ENCODE measurements at regions not wholly inside any gene's neighbourhood (a gene's known extent, or its start where the extent isn't known, plus 50 kb on each side); places are given as distances from the start of the nearest gene placed in this dataset.
"Not testable (repeated sequence)": the region's sequence is repeated elsewhere in the genome, so short reads cannot be mapped to it uniquely, and the experiment has no call there.

DNA sequence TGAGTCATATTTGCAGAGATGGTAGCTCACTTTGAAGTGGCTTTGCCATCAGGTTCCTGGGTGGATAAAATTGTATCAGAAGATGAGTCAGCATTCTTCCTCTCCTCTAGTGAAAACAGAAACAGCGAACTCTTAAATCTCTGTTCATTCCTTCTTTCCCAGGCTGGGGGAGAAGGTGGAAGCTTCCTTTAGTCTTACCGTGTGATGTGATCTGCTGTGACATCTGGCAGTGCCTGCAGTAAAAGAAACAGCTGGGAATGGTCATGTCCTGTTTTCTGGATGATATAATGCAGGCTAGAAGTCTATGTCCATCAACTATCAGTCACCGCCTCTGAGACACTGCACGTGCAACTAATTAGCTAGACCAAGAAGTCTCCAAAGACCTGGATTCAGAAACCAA, 171.6 kb downstream of the VAPA start:
- no peak for DNase-seq (ENCODE audit: low read depth in 2 of 2)

DNA sequence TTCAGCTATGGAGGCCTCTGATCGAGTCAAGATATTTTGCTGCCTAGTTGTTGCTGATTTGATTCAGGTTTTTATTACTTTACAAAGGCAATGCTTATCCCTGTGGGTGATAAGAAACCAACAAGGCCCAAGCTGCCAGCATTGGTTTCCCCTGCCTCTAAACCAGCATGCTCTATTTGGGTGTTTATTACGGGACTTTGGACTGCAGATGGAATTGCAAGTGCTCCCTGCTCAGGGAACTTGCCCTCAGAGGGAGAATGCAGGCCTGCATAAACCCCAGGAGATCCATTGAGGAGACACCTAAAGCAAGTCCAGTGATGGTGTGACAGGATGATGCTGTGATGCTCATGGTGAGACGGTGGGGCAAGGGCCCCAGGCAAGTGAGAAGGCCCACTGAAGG, 172.1 kb downstream of the VAPA start:
- no peak for DNase-seq (ENCODE audit: low read depth in 2 of 2)

DNA sequence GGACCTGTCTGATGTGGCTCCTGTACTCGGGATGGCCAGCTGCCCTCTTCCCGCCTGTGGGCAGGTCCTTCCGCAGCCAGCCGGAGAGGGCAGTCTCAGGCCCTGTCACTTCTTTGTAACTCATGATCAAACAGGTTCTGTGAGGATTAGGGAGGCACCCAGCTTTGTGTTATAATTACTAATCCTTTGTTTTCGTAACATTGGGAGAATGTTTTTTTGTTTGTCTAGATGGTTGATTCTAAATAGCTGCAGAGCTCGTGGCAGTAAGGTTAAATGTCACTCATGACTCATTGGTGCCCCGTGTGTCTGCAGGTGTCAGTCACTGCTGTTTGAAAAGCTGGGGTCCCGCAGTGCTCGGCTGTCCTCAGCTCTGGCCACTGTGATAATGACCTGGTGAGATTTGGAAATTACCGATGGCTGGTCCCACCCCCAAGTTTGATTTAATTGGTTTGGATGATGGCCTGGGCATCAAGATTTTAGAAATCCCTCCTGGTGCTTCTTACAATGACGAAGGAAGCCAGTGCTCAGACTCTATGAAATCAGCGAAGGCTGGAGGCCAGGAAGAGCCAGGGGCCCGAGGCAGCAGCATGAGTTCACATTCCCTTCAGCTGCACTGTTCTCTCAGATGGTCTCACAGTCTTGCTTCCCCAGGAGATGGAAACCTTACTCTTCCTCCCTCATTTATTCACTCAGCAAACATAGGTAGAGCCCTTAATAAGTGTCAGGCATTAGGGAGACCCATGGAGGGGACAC, 172.8 kb downstream of the VAPA start:
- DNase-seq (ENCODE audit: low read depth in 2 of 2): no peak

DNA sequence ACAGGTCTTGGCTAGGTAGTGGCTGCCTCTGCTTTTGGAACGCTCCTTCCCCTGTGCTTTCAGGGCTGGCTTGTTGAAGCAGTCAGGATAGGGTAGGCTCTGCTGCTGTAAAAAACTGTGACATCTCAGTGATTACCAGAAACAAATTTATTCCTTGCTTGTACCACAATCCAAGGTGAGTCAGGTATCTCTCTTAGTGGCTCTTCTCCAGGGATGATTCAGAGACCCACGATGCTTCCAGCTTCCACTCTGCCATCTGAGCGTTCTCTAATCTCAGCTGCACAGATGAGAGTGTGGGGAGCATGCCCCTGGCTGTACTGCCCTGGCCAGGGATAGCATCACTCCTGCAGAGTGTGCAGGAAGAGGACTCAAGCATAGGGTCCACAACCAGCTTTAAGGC, 174.9 kb downstream of the VAPA start:
- no peak for DNase-seq (ENCODE audit: low read depth in 2 of 2)

DNA sequence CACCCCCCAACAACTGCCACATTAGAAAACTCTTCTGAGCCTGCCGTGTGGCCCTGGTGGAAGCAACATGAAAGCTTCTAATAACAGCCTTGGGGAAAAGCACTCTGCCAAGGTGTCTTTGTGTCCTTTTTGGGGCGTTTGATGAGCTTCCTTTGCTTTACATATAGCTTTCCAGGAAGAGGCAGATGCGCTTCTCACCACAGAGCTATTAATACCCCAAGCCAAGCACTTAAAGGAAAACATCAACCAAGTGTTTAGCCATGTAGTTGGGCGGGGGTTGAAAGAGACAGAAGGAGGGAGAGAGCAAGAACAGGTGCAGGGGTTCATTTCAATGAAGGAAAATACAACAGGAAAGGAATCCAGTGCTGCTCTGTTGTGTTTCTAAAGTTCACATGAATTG, 176.1 kb downstream of the VAPA start:
- DNase-seq (ENCODE audit: low read depth in 2 of 2): no peak

DNA sequence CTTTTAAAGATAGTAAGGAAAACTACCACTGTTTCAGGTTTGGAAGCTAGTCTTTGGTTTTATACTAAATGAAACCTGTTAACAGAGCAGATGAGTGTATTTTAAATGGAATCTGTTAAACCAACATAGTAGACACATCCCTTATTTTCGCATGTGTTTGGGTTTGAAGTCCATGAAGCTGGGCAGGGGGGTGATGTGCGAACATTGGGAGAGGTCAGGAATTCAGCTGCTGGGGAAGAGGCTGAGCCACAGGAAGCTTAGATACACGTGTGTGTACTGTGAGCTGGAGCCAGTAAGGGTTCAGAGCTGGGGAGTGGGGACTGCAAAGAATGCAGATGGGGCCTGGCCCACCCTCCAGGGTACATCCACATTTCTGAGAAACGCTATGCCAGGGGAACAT, 176.9 kb downstream of the VAPA start:
- DNase-seq (ENCODE audit: low read depth in 2 of 2): no peak

DNA sequence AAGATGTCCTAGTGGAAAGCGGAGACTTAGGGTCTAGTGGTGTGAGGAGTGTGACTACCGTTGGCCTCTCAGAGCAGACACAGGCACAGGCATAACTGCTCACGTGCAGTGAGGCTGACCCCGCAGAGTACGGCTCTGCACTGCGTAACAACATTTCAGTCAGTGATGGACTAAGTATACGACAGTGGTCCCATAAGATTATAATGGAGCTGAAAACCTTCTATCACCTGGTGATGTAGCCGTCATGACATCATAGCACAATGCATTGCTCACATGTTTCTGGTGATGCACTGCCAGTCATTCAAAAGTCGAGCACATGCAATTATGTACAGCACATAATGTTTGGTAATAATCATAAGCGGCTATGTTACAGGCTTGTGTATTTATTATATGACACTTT, 179.6 kb downstream of the VAPA start:
- no peak for DNase-seq (ENCODE audit: low read depth in 2 of 2)

DNA sequence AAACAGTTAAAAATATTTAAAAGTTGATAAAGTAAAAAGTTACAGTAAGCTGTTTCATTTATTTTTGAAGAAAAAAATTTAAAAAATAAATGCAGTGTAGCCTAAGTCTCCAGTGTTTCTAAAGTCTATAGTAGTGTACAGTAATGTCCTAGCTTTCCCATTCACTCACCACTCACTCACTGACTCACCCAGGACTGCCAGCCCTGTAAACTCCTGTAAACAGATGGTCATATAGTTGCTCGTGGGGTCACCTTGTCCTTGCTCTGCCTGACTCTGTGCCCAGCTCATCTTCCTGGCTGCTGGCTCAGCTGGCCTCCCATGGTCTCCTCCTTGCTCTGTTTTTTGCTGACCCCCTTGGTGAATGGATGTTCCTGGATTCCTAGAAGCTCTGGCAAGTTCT, 180.3 kb downstream of the VAPA start:
- no peak for DNase-seq (ENCODE audit: low read depth in 2 of 2)

DNA sequence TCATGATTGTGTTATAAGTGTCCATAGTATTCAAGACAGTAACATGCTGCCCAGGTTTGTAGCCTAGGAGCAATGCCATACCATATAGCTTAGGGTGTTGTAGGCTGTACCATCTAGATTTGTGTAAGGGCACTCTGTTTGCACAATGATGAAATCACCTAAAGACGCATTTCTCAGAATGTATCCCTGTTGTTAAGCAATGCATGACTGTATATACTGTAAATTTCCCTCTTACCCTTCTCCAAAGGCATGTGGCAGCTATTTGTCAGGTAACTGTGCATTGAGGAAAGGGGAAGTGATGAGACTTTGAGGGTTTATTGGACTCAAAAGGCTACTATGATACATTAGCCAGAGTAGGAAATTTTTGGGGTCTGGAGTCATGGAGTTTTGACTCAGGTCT, 180.8 kb downstream of the VAPA start:
- DNase-seq (ENCODE audit: low read depth in 2 of 2): no peak

DNA sequence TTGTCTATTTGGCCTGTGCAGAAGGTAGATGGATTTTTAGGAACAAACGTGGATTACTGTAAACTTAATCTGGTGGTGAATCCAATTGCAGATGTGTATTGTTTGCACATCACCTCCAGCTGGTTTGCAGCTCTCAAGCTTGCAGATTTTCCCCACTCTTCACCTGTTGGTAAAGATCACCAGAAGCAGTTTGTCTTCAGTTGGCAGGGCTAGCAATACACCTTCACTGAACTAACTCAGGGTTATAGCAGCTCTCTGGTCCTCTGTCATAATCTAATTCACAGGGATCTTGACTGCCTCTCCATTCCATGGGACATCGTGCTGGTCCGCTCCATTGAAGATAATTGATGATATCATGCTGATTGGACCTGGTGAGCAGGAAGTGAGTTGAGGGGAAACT, 181.5 kb downstream of the VAPA start:
- no peak for DNase-seq (ENCODE audit: low read depth in 2 of 2)

DNA sequence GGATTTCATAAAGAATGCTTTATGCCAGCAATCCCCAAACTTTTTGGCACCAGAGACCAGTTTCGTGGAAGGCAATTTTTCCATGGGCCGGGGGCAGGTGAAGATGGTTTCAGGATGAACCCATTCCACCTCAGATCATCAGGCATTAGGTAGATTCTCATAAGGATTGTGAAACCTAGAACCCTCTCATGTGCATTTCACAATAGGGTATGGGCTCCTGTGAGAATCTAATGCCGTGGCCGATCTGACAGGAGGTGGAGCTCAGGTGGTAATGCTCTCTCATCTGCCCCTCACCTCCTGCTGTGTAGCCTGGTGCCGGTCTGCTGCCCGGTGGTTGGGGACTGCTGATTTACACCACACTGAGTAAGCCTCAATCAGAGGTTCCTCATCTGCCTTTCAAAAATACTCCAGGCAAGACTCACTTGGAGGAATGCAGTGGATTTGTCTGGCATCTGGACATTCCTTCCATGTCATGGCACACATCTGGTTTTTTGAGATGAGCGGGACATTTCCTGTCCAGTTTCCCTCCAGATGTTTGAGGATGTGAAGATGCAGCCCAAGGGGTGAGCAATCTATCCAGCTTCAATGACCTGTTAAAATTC, 185.8 kb downstream of the VAPA start:
- DNase-seq (ENCODE audit: low read depth in 2 of 2): no peak

DNA sequence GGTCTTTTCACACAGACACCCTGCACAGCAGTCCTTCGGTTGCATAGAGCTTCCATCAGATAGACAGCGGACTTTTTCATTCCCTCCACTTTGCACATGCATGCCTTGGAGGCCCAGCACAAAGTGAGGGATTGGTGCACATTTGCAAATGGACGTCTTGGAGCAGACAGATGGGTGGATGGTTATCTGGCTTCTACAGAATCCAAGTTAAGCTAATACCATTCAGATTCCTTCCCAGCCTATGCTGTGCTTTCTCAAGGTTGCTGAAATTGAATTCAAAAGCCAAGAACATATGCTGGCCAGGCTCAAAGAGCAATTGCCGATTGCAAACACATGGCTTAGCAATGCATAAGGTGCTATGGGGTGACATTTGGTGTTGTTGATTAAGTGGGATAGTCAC, 186.4 kb downstream of the VAPA start:
- no peak for DNase-seq (ENCODE audit: low read depth in 2 of 2)

DNA sequence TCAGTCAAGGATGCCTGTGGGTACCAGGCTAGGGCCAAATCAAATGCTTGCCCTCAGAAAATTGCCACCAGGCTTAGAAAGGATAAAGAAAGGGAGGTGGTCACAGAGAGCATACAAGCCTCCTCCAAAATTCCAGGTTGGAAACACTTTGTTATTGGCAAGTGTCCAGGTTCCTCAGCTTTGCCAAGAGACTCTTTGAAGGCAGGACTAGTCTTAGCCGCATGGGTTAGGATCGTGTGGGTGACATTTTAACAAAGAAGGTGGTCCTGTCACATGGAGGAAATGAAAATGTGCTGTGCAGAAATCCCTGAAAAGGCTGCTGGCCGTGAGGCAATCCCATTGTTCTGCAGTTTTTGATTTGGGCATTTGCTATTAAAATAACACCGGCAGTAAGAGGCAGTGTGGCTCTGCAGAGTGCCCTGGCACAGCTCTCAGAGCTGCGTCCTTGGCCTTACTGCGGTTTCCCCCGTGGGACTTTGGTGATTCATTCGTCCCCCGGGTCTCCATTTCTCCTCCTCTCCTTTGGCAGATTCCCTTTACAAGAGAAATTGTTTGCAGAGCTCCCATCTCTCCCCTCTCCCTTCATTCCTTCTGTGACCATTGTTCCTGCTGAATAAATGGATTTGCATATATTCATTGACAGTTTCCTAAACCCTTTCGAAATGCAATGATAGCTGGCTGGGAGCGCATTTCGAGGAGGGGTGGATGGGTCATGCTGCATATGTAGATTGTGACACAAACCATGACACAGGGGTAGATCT, 187.3 kb downstream of the VAPA start:
- no peak for DNase-seq (ENCODE audit: low read depth in 2 of 2)

DNA sequence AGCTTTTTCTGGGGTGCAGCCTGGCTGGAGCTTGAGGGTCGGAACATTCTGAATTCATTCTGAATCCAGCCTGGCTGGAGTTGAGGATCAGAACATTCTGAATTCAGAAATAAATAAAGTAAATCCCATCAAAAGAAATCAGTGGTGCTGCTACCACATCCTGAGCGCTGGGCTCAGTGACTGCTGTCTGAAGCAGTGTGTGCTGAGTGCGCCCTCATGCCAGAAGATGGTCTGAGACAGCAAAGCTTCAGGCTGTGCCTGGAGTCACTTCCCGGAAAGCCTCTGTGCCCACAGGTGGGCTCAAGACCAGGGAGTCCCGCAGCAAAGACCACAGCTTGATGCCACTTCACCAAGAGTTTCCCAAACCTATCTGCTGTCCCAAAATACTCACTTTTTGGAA, 187.9 kb downstream of the VAPA start:
- DNase-seq (ENCODE audit: low read depth in 2 of 2): no peak

DNA sequence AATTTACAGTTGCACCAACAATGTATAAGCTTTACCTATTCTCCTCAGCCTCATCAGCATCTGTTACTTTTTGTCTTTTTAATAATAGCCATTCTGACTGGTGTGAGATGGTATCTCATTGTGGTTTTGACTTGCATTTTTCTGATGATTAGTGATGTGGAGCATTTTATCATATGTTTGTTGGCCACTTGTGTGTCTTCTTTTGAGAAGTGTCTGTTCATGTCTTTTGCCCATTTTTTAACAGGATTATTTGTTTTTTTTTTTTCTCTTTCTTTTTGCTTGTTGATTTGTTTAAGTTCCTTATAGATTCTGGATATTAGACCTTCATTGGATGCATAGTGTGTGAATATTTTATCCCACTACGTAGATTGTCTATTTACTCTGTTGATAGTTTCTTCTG, 191.3 kb downstream of the VAPA start:
- not testable (repeated sequence) for DNase-seq (ENCODE audit: low read depth in 2 of 2)

DNA sequence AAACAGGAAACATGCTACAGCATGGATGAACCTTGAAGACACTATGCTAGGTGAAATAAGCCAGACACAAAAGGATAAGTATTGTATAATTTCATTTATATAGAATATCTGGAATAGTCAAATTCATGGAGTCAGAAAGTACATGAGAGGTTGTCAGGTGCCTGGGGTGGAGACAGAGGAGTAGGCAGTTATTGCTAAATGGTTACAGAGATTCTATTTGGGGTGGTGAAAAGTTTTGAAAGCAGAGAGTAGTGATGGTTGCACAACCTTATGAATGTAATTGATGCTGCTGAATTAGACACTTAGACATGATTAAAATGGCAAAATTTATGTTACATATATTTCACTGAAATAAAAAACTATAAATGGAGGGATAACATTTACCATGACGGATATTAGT, 197.4 kb downstream of the VAPA start:
- DNase-seq (ENCODE audit: low read depth in 2 of 2): no peak

DNA sequence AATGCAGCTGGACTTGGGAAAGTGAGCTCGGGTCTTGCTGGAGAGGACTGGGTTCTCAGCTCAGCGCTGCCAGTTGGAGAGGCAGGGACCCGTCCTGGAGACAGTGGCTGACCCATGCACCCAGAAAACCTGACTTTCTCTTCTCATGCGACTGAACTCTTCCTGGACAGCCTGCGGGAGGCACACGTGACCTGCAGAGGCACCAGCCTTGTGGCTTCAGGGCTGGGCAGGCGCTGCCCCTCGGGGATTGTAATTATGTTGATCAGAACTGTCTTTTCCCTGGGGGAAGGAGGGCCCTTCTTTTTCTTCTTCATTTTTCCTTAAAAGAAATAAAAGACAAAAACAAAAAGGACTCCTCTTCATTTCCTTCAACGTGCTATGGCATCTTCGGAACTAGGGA, 198.1 kb downstream of the VAPA start:
- no peak for DNase-seq (ENCODE audit: low read depth in 2 of 2)

DNA sequence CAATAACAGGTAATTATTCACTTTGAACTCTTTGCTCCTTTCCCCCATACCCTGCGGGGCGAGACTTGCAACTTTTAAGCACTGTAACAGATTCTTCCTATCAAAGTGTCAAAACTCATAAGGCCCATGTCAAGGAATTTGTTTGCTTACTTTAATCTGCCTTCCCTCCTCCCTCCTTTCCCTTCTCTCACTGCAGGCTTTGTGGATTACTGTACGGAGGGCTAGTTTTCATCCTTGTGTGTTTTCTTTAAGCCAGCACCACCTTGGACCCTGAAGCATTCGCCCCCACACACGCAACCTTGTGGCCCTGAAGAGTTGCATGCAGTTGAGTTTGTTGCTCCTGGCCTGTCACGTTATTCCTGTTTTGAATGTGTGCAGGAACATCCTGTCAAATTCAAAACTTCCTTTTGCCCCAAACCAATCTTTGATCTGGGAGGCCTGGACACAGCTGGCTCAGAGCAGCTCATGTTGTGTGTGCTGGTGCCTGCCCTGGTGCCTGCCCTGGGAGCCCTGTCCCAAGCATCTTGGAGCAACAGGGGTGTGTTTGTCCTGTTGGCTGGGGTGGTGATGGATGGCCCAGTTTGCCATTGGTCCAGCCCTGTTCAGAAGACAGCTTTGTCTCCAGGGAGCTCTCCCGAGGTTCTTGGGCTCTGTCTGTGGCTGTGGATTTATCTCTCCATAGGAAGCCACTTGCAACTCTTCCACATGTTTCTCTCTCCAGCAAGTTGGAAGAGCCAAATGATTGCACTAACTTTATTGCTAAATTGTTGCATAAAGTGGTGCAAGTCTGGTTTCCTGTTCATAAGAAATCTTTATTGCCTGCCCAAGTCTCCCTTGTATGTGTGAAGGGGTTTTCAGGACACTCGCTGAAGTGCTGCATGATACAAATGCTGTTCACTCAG, 199.6 kb downstream of the VAPA start:
- DNase-seq (ENCODE audit: low read depth in 2 of 2): no peak

DNA sequence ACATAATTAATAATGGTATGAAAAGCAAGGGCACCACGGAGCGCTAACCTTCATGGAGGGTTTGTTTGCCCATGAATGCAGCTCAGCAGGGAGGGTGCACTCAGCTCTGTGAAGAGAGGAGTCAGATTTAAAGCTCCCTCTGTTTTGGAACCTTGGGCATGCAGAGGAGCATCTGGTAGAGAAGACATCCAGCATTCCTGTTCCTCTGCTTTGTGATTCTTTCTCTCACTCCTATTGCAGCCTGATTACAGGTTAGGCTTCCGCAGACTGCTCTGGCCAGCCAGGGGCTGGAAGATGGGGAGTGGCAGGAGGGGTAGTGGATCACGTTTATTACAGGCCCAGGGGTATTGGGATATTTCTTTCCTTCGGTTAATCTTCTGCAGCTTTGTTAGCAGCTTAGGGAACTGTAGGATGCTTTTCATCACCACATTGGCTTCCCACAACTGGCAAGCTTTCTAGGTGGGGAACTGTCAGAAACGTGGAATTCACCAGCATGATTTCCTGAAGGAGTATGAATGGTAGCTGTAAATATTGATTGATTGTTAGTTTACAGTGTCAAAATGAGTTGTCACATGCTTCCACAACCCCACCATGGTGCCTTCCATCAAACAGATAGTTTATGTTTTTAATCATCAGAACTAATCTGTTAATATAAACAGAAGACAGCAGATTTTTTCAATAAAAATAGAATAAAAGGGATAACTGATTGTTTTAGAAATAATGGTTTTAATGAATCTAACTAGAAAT, 201.1 kb downstream of the VAPA start:
- no peak for DNase-seq (ENCODE audit: low read depth in 2 of 2)

DNA sequence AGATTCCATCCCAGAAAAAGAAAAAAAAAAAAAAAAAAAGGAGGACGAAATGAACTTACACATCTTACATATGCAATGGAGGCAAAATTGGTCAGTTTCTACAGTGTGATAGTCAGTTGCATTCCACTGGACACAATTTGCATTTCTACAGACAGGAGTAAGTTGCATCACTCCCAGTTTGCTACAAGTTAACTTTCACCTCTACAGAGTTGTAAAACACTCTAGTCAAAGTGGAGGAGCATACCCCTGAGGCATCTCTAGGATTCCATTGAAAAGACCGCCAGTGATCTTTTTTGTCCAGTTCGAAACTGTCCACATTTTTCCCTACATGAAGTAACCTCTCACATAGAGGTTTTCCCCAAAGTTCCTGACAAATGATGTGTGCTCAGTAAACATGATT, 202.8 kb downstream of the VAPA start:
- DNase-seq (ENCODE audit: low read depth in 2 of 2): no peak

DNA sequence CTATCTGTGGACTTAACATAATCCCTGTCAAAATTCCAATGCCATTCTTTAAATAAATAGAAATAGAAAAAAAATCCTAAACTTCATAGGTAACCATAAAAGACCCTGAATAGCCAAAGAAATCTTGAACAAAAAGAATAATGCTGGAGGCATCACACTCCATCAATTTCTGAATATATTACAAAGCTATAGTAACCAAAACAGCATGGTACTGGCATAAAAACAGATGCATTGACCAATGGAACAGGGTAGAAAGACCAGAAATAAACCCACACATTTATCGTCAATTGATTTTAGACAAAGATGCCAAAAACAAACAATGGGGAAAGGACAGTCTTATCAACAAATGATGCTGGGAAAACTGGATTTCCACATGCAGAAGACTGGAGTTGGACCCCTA, 205.7 kb downstream of the VAPA start:
- DNase-seq (ENCODE audit: low read depth in 2 of 2): no peak

Data from stimulated activated CD8-positive, alpha-beta memory T cell treated with anti-CD3 and anti-CD28 coated beads, Interleukin-2, amount 100 ng/mL, for 1 hour (primary cell).